ENCODE measurements at regions not wholly inside any gene's neighbourhood (a gene's known extent, or its start where the extent isn't known, plus 50 kb on each side); places are given as distances from the start of the nearest gene placed in this dataset.

DNA sequence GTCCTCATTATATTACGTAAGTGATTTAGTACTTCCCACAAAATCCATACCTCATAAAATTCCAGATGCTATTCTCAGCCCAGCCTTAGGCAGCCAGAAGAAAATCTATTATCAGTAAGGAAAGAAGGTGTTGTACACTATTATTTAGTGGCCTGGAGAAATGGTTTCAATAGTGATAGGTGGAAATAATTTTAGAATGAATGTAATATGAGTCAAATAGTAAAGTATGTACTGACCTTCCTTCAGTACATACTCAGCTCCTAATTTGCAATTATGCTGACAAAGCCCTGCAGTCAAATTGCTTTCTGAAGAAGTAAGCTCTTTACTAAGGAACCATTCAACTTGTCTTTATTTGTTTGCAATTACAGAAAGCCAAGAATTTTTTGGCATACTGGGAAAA lies 409.2 kb downstream of the HTR1A start:
- TF ChIP-seq, protein P1, sequence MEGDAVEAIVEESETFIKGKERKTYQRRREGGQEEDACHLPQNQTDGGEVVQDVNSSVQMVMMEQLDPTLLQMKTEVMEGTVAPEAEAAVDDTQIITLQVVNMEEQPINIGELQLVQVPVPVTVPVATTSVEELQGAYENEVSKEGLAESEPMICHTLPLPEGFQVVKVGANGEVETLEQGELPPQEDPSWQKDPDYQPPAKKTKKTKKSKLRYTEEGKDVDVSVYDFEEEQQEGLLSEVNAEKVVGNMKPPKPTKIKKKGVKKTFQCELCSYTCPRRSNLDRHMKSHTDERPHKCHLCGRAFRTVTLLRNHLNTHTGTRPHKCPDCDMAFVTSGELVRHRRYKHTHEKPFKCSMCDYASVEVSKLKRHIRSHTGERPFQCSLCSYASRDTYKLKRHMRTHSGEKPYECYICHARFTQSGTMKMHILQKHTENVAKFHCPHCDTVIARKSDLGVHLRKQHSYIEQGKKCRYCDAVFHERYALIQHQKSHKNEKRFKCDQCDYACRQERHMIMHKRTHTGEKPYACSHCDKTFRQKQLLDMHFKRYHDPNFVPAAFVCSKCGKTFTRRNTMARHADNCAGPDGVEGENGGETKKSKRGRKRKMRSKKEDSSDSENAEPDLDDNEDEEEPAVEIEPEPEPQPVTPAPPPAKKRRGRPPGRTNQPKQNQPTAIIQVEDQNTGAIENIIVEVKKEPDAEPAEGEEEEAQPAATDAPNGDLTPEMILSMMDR (IDR thresholded peaks at IDR 0.05; ENCODE audit: low read length), result no peak
- TF ChIP-seq EZH2 (IDR thresholded peaks at IDR 0.05; ENCODE audit: borderline replicate concordance, low read length), result no peak
- H3K79me2 ChIP-seq (ENCODE audit: insufficient read depth, low read length), result no peaks in the 10 kb centered on the region

DNA sequence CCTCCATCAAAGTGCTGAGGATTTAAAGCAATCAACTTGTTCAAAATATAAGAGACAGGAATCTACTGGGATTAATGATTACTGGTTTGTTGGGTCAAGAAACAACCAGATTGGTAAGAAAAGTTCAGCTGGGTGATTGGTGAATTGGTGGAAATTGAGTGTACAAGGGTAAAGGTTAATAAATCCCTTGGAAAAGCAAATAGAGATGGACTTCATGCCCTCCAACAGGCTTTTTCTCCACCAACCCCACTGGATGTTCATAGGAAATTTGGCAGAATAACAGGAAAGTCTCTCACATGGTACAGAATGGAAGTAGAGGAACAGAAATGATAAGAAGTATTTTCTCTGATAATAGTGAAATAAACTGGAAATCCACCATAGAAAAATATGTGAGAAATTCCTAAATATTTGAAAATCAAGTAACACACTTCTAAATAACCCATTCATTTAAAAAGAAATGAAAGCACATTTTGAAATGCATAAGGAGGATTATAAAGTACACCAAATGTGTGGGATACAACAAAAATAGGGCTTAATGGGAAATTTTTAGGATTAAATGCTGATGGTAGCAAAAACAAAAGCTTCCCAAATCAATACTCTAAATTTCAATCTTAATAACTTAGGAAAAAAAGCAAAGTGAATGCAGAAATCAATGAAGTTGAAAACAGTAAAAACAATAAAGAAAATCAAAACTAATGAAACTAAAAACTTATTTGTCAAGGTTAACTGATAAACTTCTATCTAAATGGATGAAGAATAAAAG lies 426.2 kb downstream of the HTR1A start:
- Histone ChIP-seq H3K9me2 (ENCODE audit: low read depth, low read length) (no peaks in the 10 kb centered on the region), H3K4me1 (ENCODE audit: insufficient read depth, low read length, severe bottlenecking) (no peaks in the 10 kb centered on the region), H3K27ac (ENCODE audit: low read depth, low read length, poor library complexity, severe bottlenecking) (no peak overlapping the region), H3K4me3 (ENCODE audit: low read depth, low read length, poor library complexity, severe bottlenecking) (no peak overlapping the region), H2AFZ (ENCODE audit: low read length) (no peak overlapping the region), H3F3A (ENCODE audit: insufficient read depth, low read length) (no peaks in the 10 kb centered on the region), H3K9me3 (ENCODE audit: low read length) (no peaks in the 10 kb centered on the region), H3K79me2 (ENCODE audit: insufficient read depth, low read length) (no peaks in the 10 kb centered on the region), H3K36me3 (ENCODE audit: insufficient read depth, low read length) (no peaks in the 10 kb centered on the region), H3K9ac (ENCODE audit: low read length) (no peak overlapping the region), H3K4me2 (ENCODE audit: low read length) (no peak overlapping the region), H3K27me3 (ENCODE audit: insufficient read depth, low read length) (no peaks in the 10 kb centered on the region), H4K20me1 (ENCODE audit: insufficient read depth, low read length) (no peaks in the 10 kb centered on the region)
- TF ChIP-seq, protein P1 (IDR thresholded peaks at IDR 0.05; ENCODE audit: low read length), result no peak
- TF ChIP-seq EZH2 (IDR thresholded peaks at IDR 0.05; ENCODE audit: borderline replicate concordance, low read length), result no peak

More for the DNA sequence above, 409.2 kb downstream of the HTR1A start:
- H3K9me2 ChIP-seq (ENCODE audit: low read depth, low read length), result no peaks in the 10 kb centered on the region
- no peaks in the 10 kb centered on the region for H3K27me3 ChIP-seq (ENCODE audit: insufficient read depth, low read length)
- H3K27ac ChIP-seq (ENCODE audit: low read depth, low read length, poor library complexity, severe bottlenecking), result no peak overlapping the region
- H3K4me2 ChIP-seq (ENCODE audit: low read length), result no peak overlapping the region
- no peak overlapping the region for H3K4me3 ChIP-seq (ENCODE audit: low read depth, low read length, poor library complexity, severe bottlenecking)
- H3F3A ChIP-seq (ENCODE audit: insufficient read depth, low read length), result no peaks in the 10 kb centered on the region
- H3K36me3 ChIP-seq (ENCODE audit: insufficient read depth, low read length), result no peaks in the 10 kb centered on the region
- H4K20me1 ChIP-seq (ENCODE audit: insufficient read depth, low read length), result no peaks in the 10 kb centered on the region
- H3K9ac ChIP-seq (ENCODE audit: low read length), result no peak overlapping the region
- no peaks in the 10 kb centered on the region for H3K4me1 ChIP-seq (ENCODE audit: insufficient read depth, low read length, severe bottlenecking)
- no peaks in the 10 kb centered on the region for H3K9me3 ChIP-seq (ENCODE audit: low read length)
- H2AFZ ChIP-seq (ENCODE audit: low read length), result no peak overlapping the region

DNA sequence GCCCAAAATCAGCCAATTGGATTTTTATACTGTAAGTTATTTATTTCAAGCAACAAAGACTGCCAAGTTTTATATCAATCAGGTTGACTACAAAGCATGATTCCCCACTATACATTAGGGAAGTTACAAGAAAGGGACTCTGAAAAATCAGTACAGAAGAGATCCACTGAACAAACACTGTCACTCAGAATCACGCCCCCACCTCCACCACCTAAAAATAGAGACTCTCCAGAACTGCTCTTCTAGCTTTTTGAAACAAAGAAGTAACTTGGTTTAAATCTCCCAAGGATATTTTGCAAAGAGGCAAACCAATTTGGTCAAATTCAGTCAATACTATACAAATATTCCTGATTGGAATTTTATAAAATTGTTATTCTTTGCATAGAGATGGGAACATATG lies 438.0 kb downstream of the HTR1A start:
- no peaks in the 10 kb centered on the region for H3K4me1 ChIP-seq (ENCODE audit: insufficient read depth, low read length, severe bottlenecking)
- no peaks in the 10 kb centered on the region for H3K27me3 ChIP-seq (ENCODE audit: insufficient read depth, low read length)
- no peaks in the 10 kb centered on the region for H3K36me3 ChIP-seq (ENCODE audit: insufficient read depth, low read length)
- no peaks in the 10 kb centered on the region for H3F3A ChIP-seq (ENCODE audit: insufficient read depth, low read length)
- H3K9ac ChIP-seq (ENCODE audit: low read length), result no peak overlapping the region
- H3K4me3 ChIP-seq (ENCODE audit: low read depth, low read length, poor library complexity, severe bottlenecking), result no peak overlapping the region
- no peak overlapping the region for H3K4me2 ChIP-seq (ENCODE audit: low read length)
- TF ChIP-seq, protein P1 (IDR thresholded peaks at IDR 0.05; ENCODE audit: low read length), result no peak
- TF ChIP-seq EZH2 (IDR thresholded peaks at IDR 0.05; ENCODE audit: borderline replicate concordance, low read length), result no peak
- H2AFZ ChIP-seq (ENCODE audit: low read length), result no peak overlapping the region
- H3K27ac ChIP-seq (ENCODE audit: low read depth, low read length, poor library complexity, severe bottlenecking), result no peak overlapping the region
- H3K9me2 ChIP-seq (ENCODE audit: low read depth, low read length), result no peaks in the 10 kb centered on the region
- no peaks in the 10 kb centered on the region for H4K20me1 ChIP-seq (ENCODE audit: insufficient read depth, low read length)
- no peaks in the 10 kb centered on the region for H3K79me2 ChIP-seq (ENCODE audit: insufficient read depth, low read length)
- no peaks in the 10 kb centered on the region for H3K9me3 ChIP-seq (ENCODE audit: low read length)

Measured in OCI-LY1 (cell line).